ENCODE measurements at regions not wholly inside any gene's neighbourhood (a gene's known extent, or its start where the extent isn't known, plus 50 kb on each side); places are given as distances from the start of the nearest gene placed in this dataset.
"Not testable (repeated sequence)": the region's sequence is repeated elsewhere in the genome, so short reads cannot be mapped to it uniquely, and the experiment has no call there.

- not testable (repeated sequence) for TF ChIP-seq POLR2AphosphoS5 (IDR thresholded peaks at IDR 0.05; ENCODE audit: borderline replicate concordance, low read depth, low read length); EZH2 (IDR thresholded peaks at IDR 0.05)
Measured at GRCh38 chr17:12220714-12221439, 200.2 kb downstream of the MAP2K4 start.
